Astrocyte (in vitro differentiated cells and primary cell): ENCODE measurements at regions not wholly inside any gene's neighbourhood (a gene's known extent, or its start where the extent isn't known, plus 50 kb on each side); places are given as distances from the start of the nearest gene placed in this dataset.

ENCODE experiments used
- DNase-seq: peaks from one replicate; pipeline ENCODE4 v3.0.0-alpha.2; 2010; ENCODE audit warnings: low read depth
- FAIRE-seq: peaks from 2 replicates; lab custom pipeline; 2011; peaks lifted over from hg19 to GRCh38; lab: Jason Lieb, UNC
- H2AFZ ChIP-seq: 2 replicates; pipeline ENCODE4 v1.6.0; 2012; ENCODE audit warnings: low read depth, low read length, inconsistent platforms
- H3K27ac ChIP-seq: 2 replicates; pipeline ENCODE4 v1.5.1; 2011; ENCODE audit warnings: low read depth, low read length, inconsistent platforms
- H3K27me3 ChIP-seq: 2 replicates; pipeline ENCODE4 v1.6.0; 2011; ENCODE audit warnings: low read length, inconsistent platforms; ENCODE audit not compliant: insufficient read depth
- H3K36me3 ChIP-seq: 2 replicates; pipeline ENCODE4 v1.5.1; 2011; ENCODE audit warnings: low read length, inconsistent platforms; ENCODE audit not compliant: insufficient read depth
- H3K4me1 ChIP-seq: 2 replicates; pipeline ENCODE4 v1.5.1; 2011; ENCODE audit warnings: low read length, inconsistent platforms; ENCODE audit not compliant: insufficient read depth
- H3K4me2 ChIP-seq: 2 replicates; pipeline ENCODE4 v1.6.0; 2012; ENCODE audit warnings: low read length, inconsistent platforms
- H3K4me3 ChIP-seq: 2 replicates; pipeline ENCODE4 v1.5.1; 2011; ENCODE audit warnings: low read depth, mild to moderate bottlenecking, low read length, inconsistent platforms; ENCODE audit not compliant: insufficient read depth
- H3K79me2 ChIP-seq: 2 replicates; pipeline ENCODE4 v1.6.0; 2012; ENCODE audit warnings: mild to moderate bottlenecking, low read length, inconsistent platforms; ENCODE audit not compliant: insufficient read depth
- H3K9ac ChIP-seq: 2 replicates; pipeline ENCODE4 v1.6.0; 2012; ENCODE audit warnings: mild to moderate bottlenecking, low read length, inconsistent platforms
- H3K9me3 ChIP-seq: 2 replicates; pipeline ENCODE4 v1.5.1; 2012; ENCODE audit warnings: low read depth, mild to moderate bottlenecking, low read length, inconsistent platforms; ENCODE audit not compliant: insufficient read depth
- H4K20me1 ChIP-seq: 2 replicates; pipeline ENCODE4 v1.6.0; 2012; ENCODE audit warnings: low read length, inconsistent platforms; ENCODE audit not compliant: insufficient read depth
- H3K27ac Mint-ChIP-seq: one replicate; pipeline ENCODE4 v1.8.0; 2021; ENCODE audit warnings: mild to moderate bottlenecking, mixed read lengths; ENCODE audit not compliant: unreplicated experiment
- H3K27me3 Mint-ChIP-seq: one replicate; pipeline ENCODE4 v1.8.0; 2021; ENCODE audit warnings: low read depth, mixed read lengths; ENCODE audit not compliant: unreplicated experiment
- H3K36me3 Mint-ChIP-seq: one replicate; pipeline ENCODE4 v1.8.0; 2021; ENCODE audit warnings: low read depth, mixed read lengths; ENCODE audit not compliant: unreplicated experiment
- H3K4me1 Mint-ChIP-seq: one replicate; pipeline ENCODE4 v1.8.0; 2021; ENCODE audit warnings: low read depth, mixed read lengths; ENCODE audit not compliant: unreplicated experiment
- H3K4me3 Mint-ChIP-seq: one replicate; pipeline ENCODE4 v1.8.0; 2021; ENCODE audit warnings: mild to moderate bottlenecking, moderate library complexity, mixed read lengths; ENCODE audit not compliant: unreplicated experiment
- H3K9me3 Mint-ChIP-seq: one replicate; pipeline ENCODE4 v1.8.0; 2021; ENCODE audit warnings: mild to moderate bottlenecking, mixed read lengths; ENCODE audit not compliant: unreplicated experiment
- EZH2 ChIP-seq: IDR thresholded peaks from 2 replicates; pipeline ENCODE4 v1.6.1; 2012; ENCODE audit warnings: mild to moderate bottlenecking, low read length, inconsistent platforms; ENCODE audit not compliant: insufficient read depth
- TF ChIP-seq, protein P1 (sequence below): IDR thresholded peaks from 2 replicates; pipeline ENCODE4 v1.5.1; 2011; ENCODE audit warnings: low read depth, mild to moderate bottlenecking, inconsistent platforms, low read length, moderate library complexity; ENCODE audit not compliant: insufficient read depth

DNA sequence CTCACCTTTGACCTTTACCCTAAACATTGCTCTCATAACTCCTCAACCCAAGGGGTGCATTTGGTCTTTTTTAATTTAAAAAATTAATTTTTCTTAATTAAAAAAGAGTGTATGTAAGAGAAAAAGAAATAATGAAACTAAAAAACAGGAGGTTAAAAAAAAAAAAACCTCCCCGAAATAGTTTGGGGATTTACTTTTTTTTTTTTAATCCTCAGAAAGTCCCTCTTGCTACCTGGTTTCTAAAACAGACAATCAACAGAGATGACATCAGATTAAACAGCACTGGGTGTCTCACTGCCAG is 301.3 kb downstream of the SOX9 start:
- Histone ChIP-seq H3K27me3 (no peaks in the 10 kb centered on the region), H2AFZ (no peak overlapping the region), H3K27ac (peak overlapping the region; percentile 94), H3K4me1 (peaks cover 43% of the 10 kb centered on the region), H3K4me3 (no peak overlapping the region), H3K4me2 (peak overlapping the region; percentile 75), H4K20me1 (no peaks in the 10 kb centered on the region), H3K36me3 (peaks cover 4% of the 10 kb centered on the region), H3K9ac (peak overlapping the region; percentile 79), H3K9me3 (peaks cover 8% of the 10 kb centered on the region), H3K79me2 (peaks cover 35% of the 10 kb centered on the region)
- H3K27me3 Mint-ChIP-seq: no peaks in the 10 kb centered on the region
- no peak for TF ChIP-seq EZH2
- TF ChIP-seq, protein P1, sequence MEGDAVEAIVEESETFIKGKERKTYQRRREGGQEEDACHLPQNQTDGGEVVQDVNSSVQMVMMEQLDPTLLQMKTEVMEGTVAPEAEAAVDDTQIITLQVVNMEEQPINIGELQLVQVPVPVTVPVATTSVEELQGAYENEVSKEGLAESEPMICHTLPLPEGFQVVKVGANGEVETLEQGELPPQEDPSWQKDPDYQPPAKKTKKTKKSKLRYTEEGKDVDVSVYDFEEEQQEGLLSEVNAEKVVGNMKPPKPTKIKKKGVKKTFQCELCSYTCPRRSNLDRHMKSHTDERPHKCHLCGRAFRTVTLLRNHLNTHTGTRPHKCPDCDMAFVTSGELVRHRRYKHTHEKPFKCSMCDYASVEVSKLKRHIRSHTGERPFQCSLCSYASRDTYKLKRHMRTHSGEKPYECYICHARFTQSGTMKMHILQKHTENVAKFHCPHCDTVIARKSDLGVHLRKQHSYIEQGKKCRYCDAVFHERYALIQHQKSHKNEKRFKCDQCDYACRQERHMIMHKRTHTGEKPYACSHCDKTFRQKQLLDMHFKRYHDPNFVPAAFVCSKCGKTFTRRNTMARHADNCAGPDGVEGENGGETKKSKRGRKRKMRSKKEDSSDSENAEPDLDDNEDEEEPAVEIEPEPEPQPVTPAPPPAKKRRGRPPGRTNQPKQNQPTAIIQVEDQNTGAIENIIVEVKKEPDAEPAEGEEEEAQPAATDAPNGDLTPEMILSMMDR: no peak
- H3K9me3 Mint-ChIP-seq: peaks cover 9% of the 10 kb centered on the region
- no peak overlapping the region for H3K4me3 Mint-ChIP-seq
- H3K36me3 Mint-ChIP-seq: peaks cover 18% of the 10 kb centered on the region
- FAIRE-seq (no peak), DNase-seq (no peak)
- peak overlapping the region; percentile 98 for H3K27ac Mint-ChIP-seq
- H3K4me1 Mint-ChIP-seq: peaks cover 56% of the 10 kb centered on the region

DNA sequence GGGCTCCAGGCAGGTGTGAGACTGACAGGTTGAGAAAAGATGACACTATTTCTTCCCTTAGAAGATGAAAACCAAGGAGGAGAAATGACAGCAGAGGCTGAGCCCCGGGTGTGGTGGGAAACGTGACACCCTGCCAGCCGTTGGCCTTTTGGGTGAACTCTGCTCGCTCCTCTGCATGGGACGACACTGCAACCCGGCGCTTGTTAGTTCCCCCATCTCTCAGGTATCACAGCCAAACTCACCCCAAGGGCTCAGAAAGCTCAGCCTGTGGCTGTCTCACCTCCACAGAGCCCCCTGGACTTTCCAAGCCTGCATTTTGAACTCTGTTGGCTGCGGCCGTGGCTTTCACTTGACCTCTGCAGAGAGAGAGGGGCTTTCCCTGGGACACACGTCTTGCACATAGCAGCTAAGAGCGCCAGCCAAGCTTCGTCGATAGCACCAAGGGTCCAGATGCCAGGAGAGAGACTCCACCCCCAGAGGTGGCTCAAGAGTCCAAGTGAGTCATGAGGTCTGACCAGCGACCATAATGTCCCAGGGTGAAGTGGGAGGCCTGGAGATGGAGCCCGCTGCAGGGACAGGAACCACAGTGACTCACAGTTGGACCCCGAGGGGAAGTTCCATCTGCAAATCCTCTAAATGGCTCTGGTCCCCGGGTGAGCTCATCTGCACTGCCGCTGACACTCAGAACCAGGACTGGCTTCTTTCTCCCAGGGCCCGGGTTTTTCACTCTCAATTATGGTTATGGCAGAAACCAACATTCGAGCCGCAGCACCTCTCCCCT is 301.9 kb downstream of the SOX9 start:
- Mint-ChIP-seq H3K36me3 (peaks cover 14% of the 10 kb centered on the region), H3K4me1 (peaks cover 58% of the 10 kb centered on the region), H3K4me3 (no peak overlapping the region), H3K9me3 (peaks cover 8% of the 10 kb centered on the region), H3K27me3 (no peaks in the 10 kb centered on the region), H3K27ac (peak overlapping the region; percentile 92)
- Histone ChIP-seq H3K9ac (peak overlapping the region; percentile 76), H4K20me1 (no peaks in the 10 kb centered on the region), H2AFZ (no peak overlapping the region), H3K27me3 (no peaks in the 10 kb centered on the region), H3K36me3 (peaks cover 4% of the 10 kb centered on the region), H3K4me3 (peak overlapping the region; percentile 18), H3K27ac (peak overlapping the region; percentile 94), H3K4me2 (peak overlapping the region; percentile 75), H3K9me3 (peaks cover 6% of the 10 kb centered on the region), H3K4me1 (peaks cover 42% of the 10 kb centered on the region), H3K79me2 (peaks cover 40% of the 10 kb centered on the region)
- TF ChIP-seq, protein P1: no peak
- no peak for TF ChIP-seq EZH2
- FAIRE-seq: no peak
- peak; percentile 93 for DNase-seq

DNA sequence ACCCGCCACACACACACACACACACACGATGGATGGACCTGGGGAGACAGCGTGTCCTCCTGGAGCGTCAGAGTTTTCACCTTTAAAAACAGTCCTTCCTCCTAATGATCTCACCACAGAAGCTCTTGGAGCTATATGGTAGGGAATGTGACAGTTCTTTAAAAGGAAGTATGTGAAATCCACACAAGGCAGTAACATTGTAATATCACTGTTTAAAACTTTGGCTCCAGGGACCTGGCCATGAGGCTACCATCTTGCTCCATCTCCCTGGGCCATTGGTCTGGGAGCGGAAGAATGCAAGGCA is 302.4 kb downstream of the SOX9 start:
- H3K27ac ChIP-seq: peak overlapping the region; percentile 94
- peaks cover 4% of the 10 kb centered on the region for H3K9me3 Mint-ChIP-seq
- H3K4me1 Mint-ChIP-seq: peaks cover 58% of the 10 kb centered on the region
- no peaks in the 10 kb centered on the region for H4K20me1 ChIP-seq
- H3K27me3 ChIP-seq: no peaks in the 10 kb centered on the region
- no peak overlapping the region for H3K4me3 Mint-ChIP-seq
- peaks cover under 1% of the 10 kb centered on the region for H3K9me3 ChIP-seq
- peaks cover 42% of the 10 kb centered on the region for H3K4me1 ChIP-seq
- no peak overlapping the region for H2AFZ ChIP-seq
- H3K79me2 ChIP-seq: peaks cover 42% of the 10 kb centered on the region
- peak overlapping the region; percentile 75 for H3K4me2 ChIP-seq
- peak overlapping the region; percentile 92 for H3K27ac Mint-ChIP-seq
- H3K36me3 Mint-ChIP-seq: peaks cover 10% of the 10 kb centered on the region
- H3K9ac ChIP-seq: peak overlapping the region; percentile 76
- H3K27me3 Mint-ChIP-seq: no peaks in the 10 kb centered on the region
- DNase-seq (no peak), FAIRE-seq (no peak)
- no peak for TF ChIP-seq EZH2
- TF ChIP-seq, protein P1: no peak
- H3K4me3 ChIP-seq: peak overlapping the region; percentile 0
- H3K36me3 ChIP-seq: peaks cover 4% of the 10 kb centered on the region
